Vagina (tissue), 2 donors: ENCODE measurements at regions not wholly inside any gene's neighbourhood (a gene's known extent, or its start where the extent isn't known, plus 50 kb on each side); places are given as distances from the start of the nearest gene placed in this dataset.
A peak's percentile ranks its signal among the peaks of the same experiment; 100 is the strongest.

Experiments used
- DNase-seq, 2 donors: peaks; one replicate each; pipeline ENCODE4 v3.0.0-alpha.2; 2017; ENCODE audit errors: extremely low spot score in 2 of 2
- H3K27ac ChIP-seq: fragments of 200-600 bp; sonication (generic); one replicate; pipeline ENCODE4 v1.5.1; 2019
- H3K27me3 ChIP-seq: fragments of 200-600 bp; sonication (generic); one replicate; pipeline ENCODE4 v1.5.1; 2019
- H3K36me3 ChIP-seq, 2 donors: fragments of 200-600 bp; sonication (generic); one replicate each; pipeline ENCODE4 v1.5.1; 2017 to 2019
- H3K4me1 ChIP-seq: fragments of 200-600 bp; sonication (generic); one replicate; pipeline ENCODE4 v1.5.1; 2019
- H3K4me3 ChIP-seq, 2 donors: fragments of 200-600 bp; sonication (generic); 1 replicate in 1 of 2; 2 replicates in 1 of 2; pipeline ENCODE4 v1.5.1; 2016 to 2019
- H3K9me3 ChIP-seq: fragments of 200-600 bp; sonication (generic); one replicate; pipeline ENCODE4 v1.5.1; 2019
- POLR2A ChIP-seq, 2 donors: fragments of 450-650 bp; IDR thresholded peaks; one replicate each; pipeline ENCODE4 v1.6.1; 2017; ENCODE audit warnings: antibody characterized with exemption in 2 of 2, mild to moderate bottlenecking in 2 of 2, moderate library complexity in 2 of 2
- POLR2AphosphoS5 ChIP-seq, 2 donors: sonication (generic); formaldehyde crosslinking; IDR thresholded peaks; one replicate each; pipeline ENCODE4 v1.9.0; 2017; ENCODE audit warnings: antibody characterized with exemption in 2 of 2, mild to moderate bottlenecking in 2 of 2, low read depth in 1 of 2; ENCODE audit not compliant: insufficient read depth in 1 of 2
- intact Hi-C: fragments of 100-400 bp; cut with DNase I; formaldehyde crosslinking; loops from one replicate; pipeline ENCODE4 v1.15.1; 2023
- TF ChIP-seq, protein P1 (sequence below), 3 experiments: fragments of 450-650 bp in 2 of 3; fragments of 200-600 bp in 1 of 3; sonication (generic) in 1 of 3; IDR thresholded peaks; one replicate each; pipeline ENCODE4 v1.5.1; 2017 to 2019; ENCODE audit warnings: antibody characterized with exemption in 3 of 3, mild to moderate bottlenecking in 2 of 3, moderate library complexity in 2 of 3

DNA sequence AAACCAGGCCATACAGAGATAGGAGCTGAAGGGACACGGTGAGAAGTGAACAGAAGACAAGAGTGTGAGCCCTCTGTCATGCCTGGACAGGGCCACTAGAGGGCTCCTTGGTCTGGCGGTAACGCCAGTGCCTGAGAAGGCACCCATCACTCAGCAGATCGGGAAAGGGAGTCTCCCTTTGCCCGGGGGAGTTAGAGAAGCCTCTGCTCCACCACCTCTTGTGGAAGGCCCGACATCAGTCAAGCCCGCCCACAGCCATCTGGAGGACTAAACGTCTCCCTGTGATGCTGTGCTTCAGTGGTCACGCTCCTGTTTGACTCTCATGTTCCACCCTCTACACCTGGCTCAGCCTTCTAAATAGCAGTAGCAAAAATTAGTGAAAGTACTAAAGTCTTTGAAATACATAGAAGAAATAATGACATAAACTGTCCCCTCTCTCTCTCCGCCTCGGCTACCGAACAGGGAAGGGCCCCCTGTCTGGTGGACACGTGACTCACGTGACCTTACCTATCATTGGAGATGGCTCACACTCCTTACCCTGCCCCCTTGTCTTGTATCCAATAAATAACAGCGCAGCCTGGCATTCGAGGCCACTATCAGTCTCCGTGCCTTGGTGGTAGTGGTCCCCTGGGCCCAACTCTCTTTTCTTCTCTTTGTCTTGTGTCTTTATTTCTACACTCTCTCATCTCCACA, 66.7 kb downstream of the RPP21 start:
- H3K27ac ChIP-seq = no peak overlapping the region
- no peak for TF ChIP-seq POLR2AphosphoS5 (IDR thresholded peaks at IDR 0.05; ENCODE audit: insufficient read depth in 1 of 2, low read depth in 1 of 2)
- TF ChIP-seq, protein P1, sequence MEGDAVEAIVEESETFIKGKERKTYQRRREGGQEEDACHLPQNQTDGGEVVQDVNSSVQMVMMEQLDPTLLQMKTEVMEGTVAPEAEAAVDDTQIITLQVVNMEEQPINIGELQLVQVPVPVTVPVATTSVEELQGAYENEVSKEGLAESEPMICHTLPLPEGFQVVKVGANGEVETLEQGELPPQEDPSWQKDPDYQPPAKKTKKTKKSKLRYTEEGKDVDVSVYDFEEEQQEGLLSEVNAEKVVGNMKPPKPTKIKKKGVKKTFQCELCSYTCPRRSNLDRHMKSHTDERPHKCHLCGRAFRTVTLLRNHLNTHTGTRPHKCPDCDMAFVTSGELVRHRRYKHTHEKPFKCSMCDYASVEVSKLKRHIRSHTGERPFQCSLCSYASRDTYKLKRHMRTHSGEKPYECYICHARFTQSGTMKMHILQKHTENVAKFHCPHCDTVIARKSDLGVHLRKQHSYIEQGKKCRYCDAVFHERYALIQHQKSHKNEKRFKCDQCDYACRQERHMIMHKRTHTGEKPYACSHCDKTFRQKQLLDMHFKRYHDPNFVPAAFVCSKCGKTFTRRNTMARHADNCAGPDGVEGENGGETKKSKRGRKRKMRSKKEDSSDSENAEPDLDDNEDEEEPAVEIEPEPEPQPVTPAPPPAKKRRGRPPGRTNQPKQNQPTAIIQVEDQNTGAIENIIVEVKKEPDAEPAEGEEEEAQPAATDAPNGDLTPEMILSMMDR (IDR thresholded peaks at IDR 0.05) = peak in 2 of 3 experiments; percentile 36 to 44
- H3K4me3 ChIP-seq = no peak overlapping the region
- DNase-seq = peak in 1 of 2 donors; percentile 64
- intact Hi-C loops = no loop called here
- no peaks in the 10 kb centered on the region for H3K36me3 ChIP-seq
- no peaks in the 10 kb centered on the region for H3K27me3 ChIP-seq
- H3K4me1 ChIP-seq = no peaks in the 10 kb centered on the region
- H3K9me3 ChIP-seq = no peaks in the 10 kb centered on the region

DNA sequence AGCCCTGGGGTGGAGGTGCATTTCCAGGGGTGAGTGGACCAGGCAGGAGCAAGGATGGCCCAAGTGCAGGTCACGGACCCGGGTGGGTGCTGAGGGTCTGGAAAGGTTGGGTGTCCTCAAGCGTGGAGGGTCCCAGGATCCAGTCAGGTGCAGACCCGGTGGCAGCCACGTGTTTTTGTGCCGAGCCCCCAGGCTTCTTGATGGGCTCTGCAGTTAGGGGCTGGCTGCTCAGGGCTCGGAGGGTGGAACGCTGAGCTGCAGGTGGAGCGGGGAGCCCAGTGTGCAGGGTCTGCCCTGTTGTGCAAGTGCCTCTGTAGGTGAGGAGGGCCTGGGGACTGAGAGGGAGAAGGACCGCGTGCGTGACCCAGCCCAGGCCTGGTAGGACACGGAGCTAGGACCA, 70.9 kb upstream of the HLA-E start:
- no peak for DNase-seq
- H3K27ac ChIP-seq = no peak overlapping the region
- intact Hi-C loops = no loop called here
- H3K27me3 ChIP-seq = no peaks in the 10 kb centered on the region
- no peaks in the 10 kb centered on the region for H3K9me3 ChIP-seq
- H3K4me3 ChIP-seq = no peak overlapping the region
- no peaks in the 10 kb centered on the region for H3K4me1 ChIP-seq
- TF ChIP-seq, protein P1 (IDR thresholded peaks at IDR 0.05) = no peak
- TF ChIP-seq POLR2AphosphoS5 (IDR thresholded peaks at IDR 0.05; ENCODE audit: insufficient read depth in 1 of 2, low read depth in 1 of 2) = no peak
- no peak for TF ChIP-seq POLR2A (IDR thresholded peaks at IDR 0.05)
- no peaks in the 10 kb centered on the region for H3K36me3 ChIP-seq

DNA sequence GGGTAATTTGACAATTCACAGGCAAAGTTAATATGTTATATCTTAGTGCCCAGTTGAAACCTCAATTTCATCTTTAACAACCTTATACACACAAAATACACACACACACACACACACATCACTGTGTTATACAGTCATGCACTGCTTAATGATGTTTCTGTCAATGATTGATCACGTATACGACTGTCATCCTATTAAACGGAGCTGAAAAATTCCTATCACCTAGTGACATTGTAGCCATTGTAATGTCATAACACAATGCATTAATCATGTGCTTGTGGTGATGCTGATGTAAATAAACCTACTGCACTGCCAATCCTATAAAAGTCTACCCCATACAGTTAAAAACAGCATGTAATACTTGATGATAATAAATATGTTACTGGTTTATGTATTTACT, 64.8 kb upstream of the HLA-E start:
- no peak for DNase-seq
- no peak overlapping the region for H3K27ac ChIP-seq
- H3K4me1 ChIP-seq = no peaks in the 10 kb centered on the region
- intact Hi-C loops = no loop called here
- H3K36me3 ChIP-seq = no peaks in the 10 kb centered on the region
- no peaks in the 10 kb centered on the region for H3K27me3 ChIP-seq
- TF ChIP-seq POLR2AphosphoS5 (IDR thresholded peaks at IDR 0.05; ENCODE audit: insufficient read depth in 1 of 2, low read depth in 1 of 2) = no peak
- TF ChIP-seq POLR2A (IDR thresholded peaks at IDR 0.05) = no peak
- TF ChIP-seq, protein P1 (IDR thresholded peaks at IDR 0.05) = no peak
- no peak overlapping the region for H3K4me3 ChIP-seq
- H3K9me3 ChIP-seq = no peaks in the 10 kb centered on the region
